ENCODE measurements at regions not wholly inside any gene's neighbourhood (a gene's known extent, or its start where the extent isn't known, plus 50 kb on each side); places are given as distances from the start of the nearest gene placed in this dataset.

DNA sequence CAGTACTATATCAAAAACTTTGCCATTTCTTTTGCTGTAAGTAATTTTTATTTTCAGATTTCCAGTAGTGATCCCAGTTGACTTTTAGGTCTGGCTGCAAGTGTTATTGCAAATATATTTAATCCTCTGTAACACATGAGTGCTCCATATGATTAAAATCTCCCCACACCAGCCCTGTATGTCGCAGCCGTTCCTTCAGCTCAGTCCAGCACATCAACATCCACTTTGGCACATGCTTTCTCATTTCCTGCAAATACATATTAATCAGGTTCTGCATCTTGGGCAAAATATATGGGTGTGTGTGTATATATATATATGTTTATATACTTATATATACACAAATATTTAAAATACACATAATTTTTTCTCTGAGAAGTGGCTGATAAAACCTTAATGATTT lies 919.5 kb downstream of the JRKL start:
- intact Hi-C loops (cut with DNase I), result no loop called here
- no peaks in the 10 kb centered on the region for H3K4me1 ChIP-seq
- H3K4me3 ChIP-seq, result no peak overlapping the region
- H3K36me3 ChIP-seq, result no peaks in the 10 kb centered on the region
- no peak for DNase-seq
- 77 to 84% methylated on average over 2 of the region's 2 CpGs for WGBS, 2 donors
- no peak overlapping the region for H3K27ac ChIP-seq
- no peaks in the 10 kb centered on the region for H3K9me3 ChIP-seq
- TF ChIP-seq, protein P1, sequence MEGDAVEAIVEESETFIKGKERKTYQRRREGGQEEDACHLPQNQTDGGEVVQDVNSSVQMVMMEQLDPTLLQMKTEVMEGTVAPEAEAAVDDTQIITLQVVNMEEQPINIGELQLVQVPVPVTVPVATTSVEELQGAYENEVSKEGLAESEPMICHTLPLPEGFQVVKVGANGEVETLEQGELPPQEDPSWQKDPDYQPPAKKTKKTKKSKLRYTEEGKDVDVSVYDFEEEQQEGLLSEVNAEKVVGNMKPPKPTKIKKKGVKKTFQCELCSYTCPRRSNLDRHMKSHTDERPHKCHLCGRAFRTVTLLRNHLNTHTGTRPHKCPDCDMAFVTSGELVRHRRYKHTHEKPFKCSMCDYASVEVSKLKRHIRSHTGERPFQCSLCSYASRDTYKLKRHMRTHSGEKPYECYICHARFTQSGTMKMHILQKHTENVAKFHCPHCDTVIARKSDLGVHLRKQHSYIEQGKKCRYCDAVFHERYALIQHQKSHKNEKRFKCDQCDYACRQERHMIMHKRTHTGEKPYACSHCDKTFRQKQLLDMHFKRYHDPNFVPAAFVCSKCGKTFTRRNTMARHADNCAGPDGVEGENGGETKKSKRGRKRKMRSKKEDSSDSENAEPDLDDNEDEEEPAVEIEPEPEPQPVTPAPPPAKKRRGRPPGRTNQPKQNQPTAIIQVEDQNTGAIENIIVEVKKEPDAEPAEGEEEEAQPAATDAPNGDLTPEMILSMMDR (IDR thresholded peaks at IDR 0.05), result no peak
- no peak for TF ChIP-seq POLR2A (IDR thresholded peaks at IDR 0.05)
- TF ChIP-seq POLR2AphosphoS5 (IDR thresholded peaks at IDR 0.05), result no peak
- TF ChIP-seq EP300 (IDR thresholded peaks at IDR 0.05), result no peak
- H3K27me3 ChIP-seq, result no peaks in the 10 kb centered on the region

DNA sequence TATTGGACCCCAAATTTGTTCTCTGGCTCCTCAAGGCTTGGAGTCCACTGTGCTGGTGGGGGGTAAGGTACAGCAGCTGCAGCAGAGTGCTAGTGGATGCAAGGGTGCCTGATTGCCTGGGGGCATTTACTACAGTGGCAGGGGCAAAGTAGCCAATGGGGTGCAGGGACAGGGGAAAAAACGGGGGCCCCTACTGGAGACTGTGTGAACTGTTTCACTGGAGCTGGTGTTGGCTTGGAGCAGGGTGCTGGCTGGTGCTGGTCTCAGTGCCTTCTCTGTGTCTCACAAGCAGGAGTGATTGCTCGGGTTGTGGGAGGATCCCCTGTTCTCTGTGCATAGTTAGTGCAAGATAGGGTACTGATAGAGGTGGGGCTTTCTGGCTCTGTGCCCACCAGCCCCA lies 935.9 kb downstream of the JRKL start:
- WGBS, 2 donors, result 59 to 73% methylated on average over 2 of the region's 2 CpGs
- Histone ChIP-seq H3K36me3 (no peaks in the 10 kb centered on the region), H3K4me1 (no peaks in the 10 kb centered on the region), H3K27ac (no peak overlapping the region), H3K9me3 (peaks cover 0 to 10% (median under 1%) of the 10 kb centered on the region in 4 donors), H3K27me3 (no peaks in the 10 kb centered on the region), H3K4me3 (no peak overlapping the region)
- intact Hi-C loops (cut with DNase I), result no loop called here
- DNase-seq, result no peak
- TF ChIP-seq, protein P1 (IDR thresholded peaks at IDR 0.05), result no peak
- no peak for TF ChIP-seq POLR2A (IDR thresholded peaks at IDR 0.05)

DNA sequence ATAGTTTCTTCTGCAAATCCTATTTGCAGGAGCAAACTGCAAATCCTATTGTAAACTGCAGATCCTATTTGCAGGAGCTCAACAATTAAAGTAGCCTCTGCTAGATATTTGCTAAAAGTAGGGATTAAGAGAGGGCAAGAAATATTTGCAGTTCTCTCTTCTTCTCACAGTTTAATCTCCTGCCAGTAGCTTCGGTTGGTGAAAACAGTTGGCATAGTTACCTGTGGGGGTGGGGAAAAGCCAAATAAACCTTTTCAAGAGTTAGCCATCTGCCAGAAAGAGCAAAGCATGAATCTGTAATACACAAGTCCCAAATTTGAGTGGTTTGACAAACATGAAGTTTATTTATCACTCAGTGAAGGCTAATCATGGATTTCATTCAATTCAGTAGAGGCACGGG lies 942.5 kb downstream of the JRKL start:
- TF ChIP-seq POLR2AphosphoS5 (IDR thresholded peaks at IDR 0.05), result no peak
- no peak for TF ChIP-seq EP300 (IDR thresholded peaks at IDR 0.05)
- TF ChIP-seq POLR2A (IDR thresholded peaks at IDR 0.05), result no peak
- TF ChIP-seq, protein P1 (IDR thresholded peaks at IDR 0.05), result no peak
- H3K27me3 ChIP-seq, result no peaks in the 10 kb centered on the region
- H3K4me3 ChIP-seq, result no peak overlapping the region
- WGBS, 2 donors, result 54 to 59% methylated on average over 2 of the region's 2 CpGs
- intact Hi-C loops (cut with DNase I), result no loop called here
- H3K36me3 ChIP-seq, result no peaks in the 10 kb centered on the region
- DNase-seq, result no peak
- H3K27ac ChIP-seq, result no peak overlapping the region
- no peaks in the 10 kb centered on the region for H3K9me3 ChIP-seq
- H3K4me1 ChIP-seq, result no peaks in the 10 kb centered on the region

DNA sequence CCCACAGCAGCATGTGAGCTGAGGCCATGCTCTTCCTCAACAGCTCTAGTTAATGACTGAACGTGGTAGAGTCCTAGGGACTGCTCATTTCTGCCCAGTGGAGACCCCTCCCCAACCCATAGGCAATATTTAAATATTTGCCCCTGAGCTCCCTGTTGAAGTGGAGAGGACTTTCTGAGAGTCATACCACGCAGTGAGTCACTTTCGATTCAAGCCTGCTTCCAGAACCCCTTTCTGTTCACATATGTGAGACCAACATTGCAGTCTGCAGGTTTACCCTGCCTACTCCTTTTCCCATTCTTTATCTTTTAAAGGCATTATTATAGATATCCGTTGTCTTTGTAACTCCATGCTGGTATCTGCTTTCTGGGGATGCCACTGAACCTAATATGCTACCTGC lies 946.3 kb downstream of the JRKL start:
- Histone ChIP-seq H3K9me3 (no peaks in the 10 kb centered on the region), H3K4me3 (no peak overlapping the region), H3K27ac (no peak overlapping the region), H3K36me3 (no peaks in the 10 kb centered on the region), H3K4me1 (no peaks in the 10 kb centered on the region), H3K27me3 (no peaks in the 10 kb centered on the region)
- TF ChIP-seq EP300 (IDR thresholded peaks at IDR 0.05) (no peak), POLR2A (IDR thresholded peaks at IDR 0.05) (no peak), POLR2AphosphoS5 (IDR thresholded peaks at IDR 0.05) (no peak)
- TF ChIP-seq, protein P1 (IDR thresholded peaks at IDR 0.05), result no peak
- no peak for DNase-seq
- 67 to 81% methylated on average over 4 of the region's 4 CpGs for WGBS, 2 donors
- intact Hi-C loops (cut with DNase I), result no loop called here

DNA sequence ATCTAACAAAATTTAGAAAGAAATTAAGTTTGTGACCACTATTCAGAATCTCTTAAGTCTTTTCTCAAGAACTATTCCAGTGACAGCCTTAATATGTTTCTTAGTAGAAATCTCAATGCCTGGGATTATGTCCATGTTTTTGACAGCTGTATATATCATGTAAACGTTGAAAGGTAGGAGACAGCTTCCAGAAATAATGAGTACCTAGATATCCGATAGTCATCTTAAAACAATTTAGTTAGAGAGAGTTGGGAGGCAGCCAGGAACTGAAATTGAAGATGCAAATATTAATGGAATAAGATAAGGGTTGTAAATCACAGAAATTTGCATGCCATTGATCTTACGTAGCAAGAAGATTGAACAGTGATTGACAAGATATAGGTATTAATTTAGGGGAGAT lies 955.2 kb downstream of the JRKL start:
- Histone ChIP-seq H3K27ac (no peak overlapping the region), H3K27me3 (no peaks in the 10 kb centered on the region), H3K36me3 (no peaks in the 10 kb centered on the region), H3K9me3 (no peaks in the 10 kb centered on the region), H3K4me3 (no peak overlapping the region), H3K4me1 (no peaks in the 10 kb centered on the region)
- TF ChIP-seq, protein P1 (IDR thresholded peaks at IDR 0.05), result no peak
- TF ChIP-seq EP300 (IDR thresholded peaks at IDR 0.05) (no peak), POLR2AphosphoS5 (IDR thresholded peaks at IDR 0.05) (no peak), POLR2A (IDR thresholded peaks at IDR 0.05) (no peak)
- no peak for DNase-seq
- intact Hi-C loops (cut with DNase I), result no loop called here
- WGBS, 2 donors, result 75 to 78% methylated on average over 3 of the region's 3 CpGs

Measured in sigmoid colon (tissue), 6 donors.